HEK293 (cell line): ENCODE measurements at regions not wholly inside any gene's neighbourhood (a gene's known extent, or its start where the extent isn't known, plus 50 kb on each side); places are given as distances from the start of the nearest gene placed in this dataset.

ENCODE experiments used
- ZNF660 ChIP-seq: fragments of 450-650 bp; IDR thresholded peaks from 2 replicates; pipeline ENCODE4 v1.5.1; 2018; ENCODE audit warnings: missing biosample characterization, mild to moderate bottlenecking, missing genetic modification characterization
- TF ChIP-seq, protein P1 (sequence below): fragments of 450-650 bp; formaldehyde crosslinking; IDR thresholded peaks from 2 replicates; pipeline ENCODE4 v1.5.1; 2016; ENCODE audit warnings: missing biosample characterization, missing genetic modification characterization

DNA sequence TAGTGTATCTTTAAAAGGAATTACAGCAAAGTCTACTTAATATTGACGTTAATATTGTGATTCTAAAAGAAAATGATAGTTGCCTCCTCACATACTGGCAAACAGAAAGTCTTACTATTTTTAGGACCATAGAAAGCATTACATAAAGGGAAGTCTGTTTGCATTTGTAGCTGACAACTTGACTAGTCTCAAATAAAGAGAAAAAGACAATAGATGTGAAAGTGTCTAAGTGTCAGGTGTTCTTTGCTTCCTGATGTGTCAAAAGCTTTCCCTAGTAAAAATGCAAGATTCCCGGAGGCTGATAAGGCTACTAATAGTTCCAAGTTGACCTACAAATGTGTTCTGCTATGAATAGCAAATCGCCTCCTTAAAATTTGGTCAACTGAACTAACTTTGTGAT is 259.7 kb downstream of the CDH10 start:
- TF ChIP-seq, protein P1, sequence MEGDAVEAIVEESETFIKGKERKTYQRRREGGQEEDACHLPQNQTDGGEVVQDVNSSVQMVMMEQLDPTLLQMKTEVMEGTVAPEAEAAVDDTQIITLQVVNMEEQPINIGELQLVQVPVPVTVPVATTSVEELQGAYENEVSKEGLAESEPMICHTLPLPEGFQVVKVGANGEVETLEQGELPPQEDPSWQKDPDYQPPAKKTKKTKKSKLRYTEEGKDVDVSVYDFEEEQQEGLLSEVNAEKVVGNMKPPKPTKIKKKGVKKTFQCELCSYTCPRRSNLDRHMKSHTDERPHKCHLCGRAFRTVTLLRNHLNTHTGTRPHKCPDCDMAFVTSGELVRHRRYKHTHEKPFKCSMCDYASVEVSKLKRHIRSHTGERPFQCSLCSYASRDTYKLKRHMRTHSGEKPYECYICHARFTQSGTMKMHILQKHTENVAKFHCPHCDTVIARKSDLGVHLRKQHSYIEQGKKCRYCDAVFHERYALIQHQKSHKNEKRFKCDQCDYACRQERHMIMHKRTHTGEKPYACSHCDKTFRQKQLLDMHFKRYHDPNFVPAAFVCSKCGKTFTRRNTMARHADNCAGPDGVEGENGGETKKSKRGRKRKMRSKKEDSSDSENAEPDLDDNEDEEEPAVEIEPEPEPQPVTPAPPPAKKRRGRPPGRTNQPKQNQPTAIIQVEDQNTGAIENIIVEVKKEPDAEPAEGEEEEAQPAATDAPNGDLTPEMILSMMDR (tag by site-specific recombination) = no peak
- TF ChIP-seq ZNF660 (tag by site-specific recombination) = no peak
